GM12878 (cell line): ENCODE measurements at regions not wholly inside any gene's neighbourhood (a gene's known extent, or its start where the extent isn't known, plus 50 kb on each side); places are given as distances from the start of the nearest gene placed in this dataset.

ENCODE experiments used
- ATAC-seq: fragments of 200-7000 bp; cut with Tn5 transposase; 3 replicates; pipeline ENCODE4 v1.9.1; 2020; ENCODE audit warnings: mild to moderate bottlenecking, moderate library complexity
- BruUV-seq: library from RNA; stranded (reverse); fragments of 400-500 nt; replicated peaks from 2 replicates; lab custom pipeline; 2021; lab: Mats Ljungman, UMichigan
- CTCF ChIA-PET: fragments of 300-600 bp; sonication (Branson Sonifier 250); formaldehyde crosslinking; extraction: SDS; loops from one replicate; lab custom pipeline; 2021; ENCODE audit warnings: inconsistent platforms; lab: Yijun Ruan, JAX
- POLR2A ChIA-PET: fragments of 350-600 bp; formaldehyde crosslinking; extraction: SDS; loops from one replicate; lab custom pipeline; 2021; ENCODE audit warnings: inconsistent platforms; lab: Charles Lee
- RAD21 ChIA-PET: fragments of 300-600 bp; sonication (Branson Sonifier 250); formaldehyde crosslinking; loops from one replicate; lab custom pipeline; 2023; ENCODE audit warnings: antibody characterized with exemption; ENCODE audit not compliant: unreplicated experiment; lab: Charles Lee
- SMC1A ChIA-PET: fragments of 300-600 bp; sonication (Branson Sonifier 250); formaldehyde crosslinking; loops from one replicate; lab custom pipeline; 2023; ENCODE audit not compliant: unreplicated experiment, uncharacterized antibody; lab: Charles Lee
- DNase-seq: peaks from one replicate; pipeline ENCODE4 v3.0.0-alpha.2; 2011; ENCODE audit warnings: low read depth, low spot score
- FAIRE-seq: peaks from 3 replicates; lab custom pipeline; 2011; peaks lifted over from hg19 to GRCh38; lab: Jason Lieb, UNC
- H2AFZ ChIP-seq: 2 replicates; pipeline ENCODE4 v1.6.0; 2011; ENCODE audit warnings: low read depth, low read length, control low read depth; ENCODE audit not compliant: control insufficient read depth
- H3K27ac ChIP-seq: 2 replicates; pipeline ENCODE4 v1.5.1; 2011; ENCODE audit warnings: control low read depth; ENCODE audit not compliant: control insufficient read depth, insufficient read depth
- H3K27me3 ChIP-seq, 2 experiments: replicated peaks in 1 of 2; 2 replicates each; pipeline versions ENCODE4 v1.6.0 to v1.6.1; 2011; ENCODE audit warnings: low read length in 1 of 2; ENCODE audit not compliant: control insufficient read depth in 2 of 2, insufficient read depth in 2 of 2
- H3K36me3 ChIP-seq, 2 experiments: 2 replicates each; pipeline ENCODE4 v1.5.1; 2011; ENCODE audit warnings: low read length in 1 of 2; ENCODE audit not compliant: control insufficient read depth in 2 of 2, insufficient read depth in 2 of 2
- H3K4me1 ChIP-seq: 2 replicates; pipeline ENCODE4 v1.6.1; 2011; ENCODE audit warnings: mild to moderate bottlenecking, low read length, moderate library complexity, mixed read lengths; ENCODE audit not compliant: control insufficient read depth, insufficient read depth
- H3K4me2 ChIP-seq: 2 replicates; pipeline ENCODE4 v1.6.0; 2011; ENCODE audit warnings: control low read depth; ENCODE audit not compliant: control insufficient read depth, insufficient read depth
- H3K4me3 ChIP-seq: fragments of 200-600 bp; sonication (generic); 2 replicates; pipeline ENCODE4 v1.5.1; 2016
- H3K79me2 ChIP-seq: 2 replicates; pipeline ENCODE4 v1.6.0; 2011; ENCODE audit warnings: low read length; ENCODE audit not compliant: control insufficient read depth, insufficient read depth
- H3K9ac ChIP-seq: 2 replicates; pipeline ENCODE4 v1.8.0; 2011; ENCODE audit warnings: low read length, control low read depth, mixed read lengths; ENCODE audit not compliant: control insufficient read depth, insufficient read depth
- H3K9me3 ChIP-seq: replicated peaks from 3 replicates; pipeline ENCODE4 v1.5.1; 2011; ENCODE audit warnings: mild to moderate bottlenecking, low read length; ENCODE audit not compliant: control insufficient read depth, insufficient read depth
- H4K20me1 ChIP-seq: 2 replicates; pipeline ENCODE4 v1.6.0; 2011; ENCODE audit not compliant: control insufficient read depth, insufficient read depth
- ATF7 ChIP-seq: fragments of 450-650 bp; IDR thresholded peaks from 2 replicates; pipeline ENCODE4 v1.6.1; 2016; ENCODE audit warnings: low read depth, mild to moderate bottlenecking
- BCL11A ChIP-seq: IDR thresholded peaks from 2 replicates; pipeline ENCODE4 v1.6.1; 2011; ENCODE audit warnings: low read depth, low read length
- BHLHE40 ChIP-seq, 2 experiments: fragments of 450-650 bp in 1 of 2; IDR thresholded peaks; 2 replicates each; pipeline ENCODE4 v1.6.1; 2011 to 2017; ENCODE audit warnings: low read depth in 2 of 2, borderline replicate concordance in 1 of 2, improper control_type of control experiment in 1 of 2, low read length in 1 of 2, mild to moderate bottlenecking in 1 of 2
- CREB1 ChIP-seq: IDR thresholded peaks from 2 replicates; pipeline ENCODE4 v1.6.1; 2012; ENCODE audit warnings: low read depth, mild to moderate bottlenecking, inconsistent platforms
- HDGF ChIP-seq: fragments of 450-650 bp; IDR thresholded peaks from 2 replicates; pipeline ENCODE4 v1.6.1; 2016; ENCODE audit warnings: antibody characterized with exemption
- IRF4 ChIP-seq: IDR thresholded peaks from 2 replicates; pipeline ENCODE4 v1.6.1; 2011; ENCODE audit warnings: low read depth, low read length
- JUND ChIP-seq: IDR thresholded peaks from 2 replicates; pipeline ENCODE4 v1.6.1; 2012; ENCODE audit warnings: low read depth, mild to moderate bottlenecking, low read length, improper control_type of control experiment, moderate library complexity
- MAX ChIP-seq: IDR thresholded peaks from 2 replicates; pipeline ENCODE4 v1.6.1; 2012; ENCODE audit warnings: low read depth, low read length, improper control_type of control experiment
- MYB ChIP-seq: fragments of 150-350 bp; IDR thresholded peaks from 2 replicates; pipeline ENCODE4 v1.6.1; 2014; ENCODE audit warnings: mild to moderate bottlenecking, low read depth, low read length, borderline replicate concordance
- NBN ChIP-seq: fragments of 450-650 bp; IDR thresholded peaks from 2 replicates; pipeline ENCODE4 v1.6.1; 2016
- POLR2AphosphoS2 ChIP-seq: IDR thresholded peaks from 2 replicates; pipeline ENCODE4 v1.6.1; 2011; ENCODE audit warnings: low read depth, mild to moderate bottlenecking, low read length, improper control_type of control experiment, moderate library complexity
- RAD51 ChIP-seq: fragments of 450-650 bp; IDR thresholded peaks from 2 replicates; pipeline ENCODE4 v1.6.1; 2016; ENCODE audit warnings: moderate library complexity, mild to moderate bottlenecking, inconsistent platforms
- SMAD1 ChIP-seq: fragments of 450-650 bp; IDR thresholded peaks from 2 replicates; pipeline ENCODE4 v1.6.1; 2018; ENCODE audit warnings: mild to moderate bottlenecking, low read depth; ENCODE audit not compliant: partially characterized antibody
- WGBS: methylation state at CpG from one replicate; pipeline ENCODE4 v1.1.6; 2016; ENCODE audit warnings: low lambda C conversion rate; ENCODE audit not compliant: insufficient replicate concordance, insufficient coverage; ENCODE audit errors: missing lambda C conversion rate; 5-methylcytosine and 5-hydroxymethylcytosine counted together
- in situ Hi-C: fragments of 300-500 bp; cut with MboI; formaldehyde crosslinking; loops from 9 replicates; pipeline ENCODE4 v1.14.3; 2018; ENCODE audit warnings: mixed read lengths
- intact Hi-C: fragments of 100-400 bp; cut with micrococcal nuclease; formaldehyde crosslinking; loops from one replicate; pipeline ENCODE4 v1.14.2; 2022; ENCODE audit not compliant: unreplicated experiment
- TF ChIP-seq, protein P1 (sequence below): fragments of 450-650 bp; IDR thresholded peaks from 2 replicates; pipeline ENCODE4 v1.6.1; 2017; ENCODE audit warnings: mild to moderate bottlenecking, moderate library complexity
- TF ChIP-seq, protein P2 (sequence below): IDR thresholded peaks from 2 replicates; pipeline ENCODE4 v1.6.1; 2011; ENCODE audit warnings: low read depth, mild to moderate bottlenecking, low read length, moderate library complexity, borderline replicate concordance; ENCODE audit errors: extremely low read depth

GRCh38 chr6:156507106-156507505 is 270.1 kb upstream of the ARID1B start:
- no TSS peak for BruUV-seq
- TF ChIP-seq ATF7 (no peak), POLR2AphosphoS2 (no peak), BCL11A (no peak), NBN (no peak), BHLHE40 (IDR thresholded peaks at IDR 0.05; ENCODE audit: borderline replicate concordance in 1 of 2, low read depth in 2 of 2, low read length in 1 of 2) (no peak), JUND (no peak), RAD51 (no peak), MYB (no peak), CREB1 (no peak), IRF4 (no peak), SMAD1 (no peak), HDGF (no peak), MAX (no peak)
- TF ChIP-seq, protein P1, sequence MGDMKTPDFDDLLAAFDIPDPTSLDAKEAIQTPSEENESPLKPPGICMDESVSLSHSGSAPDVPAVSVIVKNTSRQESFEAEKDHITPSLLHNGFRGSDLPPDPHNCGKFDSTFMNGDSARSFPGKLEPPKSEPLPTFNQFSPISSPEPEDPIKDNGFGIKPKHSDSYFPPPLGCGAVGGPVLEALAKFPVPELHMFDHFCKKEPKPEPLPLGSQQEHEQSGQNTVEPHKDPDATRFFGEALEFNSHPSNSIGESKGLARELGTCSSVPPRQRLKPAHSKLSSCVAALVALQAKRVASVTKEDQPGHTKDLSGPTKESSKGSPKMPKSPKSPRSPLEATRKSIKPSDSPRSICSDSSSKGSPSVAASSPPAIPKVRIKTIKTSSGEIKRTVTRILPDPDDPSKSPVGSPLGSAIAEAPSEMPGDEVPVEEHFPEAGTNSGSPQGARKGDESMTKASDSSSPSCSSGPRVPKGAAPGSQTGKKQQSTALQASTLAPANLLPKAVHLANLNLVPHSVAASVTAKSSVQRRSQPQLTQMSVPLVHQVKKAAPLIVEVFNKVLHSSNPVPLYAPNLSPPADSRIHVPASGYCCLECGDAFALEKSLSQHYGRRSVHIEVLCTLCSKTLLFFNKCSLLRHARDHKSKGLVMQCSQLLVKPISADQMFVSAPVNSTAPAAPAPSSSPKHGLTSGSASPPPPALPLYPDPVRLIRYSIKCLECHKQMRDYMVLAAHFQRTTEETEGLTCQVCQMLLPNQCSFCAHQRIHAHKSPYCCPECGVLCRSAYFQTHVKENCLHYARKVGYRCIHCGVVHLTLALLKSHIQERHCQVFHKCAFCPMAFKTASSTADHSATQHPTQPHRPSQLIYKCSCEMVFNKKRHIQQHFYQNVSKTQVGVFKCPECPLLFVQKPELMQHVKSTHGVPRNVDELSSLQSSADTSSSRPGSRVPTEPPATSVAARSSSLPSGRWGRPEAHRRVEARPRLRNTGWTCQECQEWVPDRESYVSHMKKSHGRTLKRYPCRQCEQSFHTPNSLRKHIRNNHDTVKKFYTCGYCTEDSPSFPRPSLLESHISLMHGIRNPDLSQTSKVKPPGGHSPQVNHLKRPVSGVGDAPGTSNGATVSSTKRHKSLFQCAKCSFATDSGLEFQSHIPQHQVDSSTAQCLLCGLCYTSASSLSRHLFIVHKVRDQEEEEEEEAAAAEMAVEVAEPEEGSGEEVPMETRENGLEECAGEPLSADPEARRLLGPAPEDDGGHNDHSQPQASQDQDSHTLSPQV: no peak
- TF ChIP-seq, protein P2, sequence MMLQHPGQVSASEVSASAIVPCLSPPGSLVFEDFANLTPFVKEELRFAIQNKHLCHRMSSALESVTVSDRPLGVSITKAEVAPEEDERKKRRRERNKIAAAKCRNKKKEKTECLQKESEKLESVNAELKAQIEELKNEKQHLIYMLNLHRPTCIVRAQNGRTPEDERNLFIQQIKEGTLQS: no peak
- Histone ChIP-seq H3K27me3 (peaks cover 0 to 2% of the 10 kb centered on the region in 2 experiments; a peak in 2 of 4 replicates), H2AFZ (no peak overlapping the region), H3K4me2 (no peak overlapping the region), H4K20me1 (no peaks in the 10 kb centered on the region), H3K36me3 (no peaks in the 10 kb centered on the region), H3K79me2 (no peaks in the 10 kb centered on the region), H3K4me3 (no peak overlapping the region), H3K9me3 (no peaks in the 10 kb centered on the region), H3K4me1 (no peaks in the 10 kb centered on the region), H3K27ac (no peak overlapping the region), H3K9ac (no peak overlapping the region)
- ChIA-PET CTCF (no interaction called here), SMC1A (no interaction called here), POLR2A (no interaction called here), RAD21 (interaction anchor here (0.7 kb wide), 1 partner anchor 202 kb away, joined by 3 read pairs; no protein-coding TSS in a partner anchor)
- in situ Hi-C loops (no loop called here), intact Hi-C loops (no loop called here)
- ATAC-seq (no peak), FAIRE-seq (no peak), DNase-seq (no peak)
- 33% methylated on average over 6 of the region's 6 CpGs for WGBS
